ENCODE measurements at regions not wholly inside any gene's neighbourhood (a gene's known extent, or its start where the extent isn't known, plus 50 kb on each side); places are given as distances from the start of the nearest gene placed in this dataset.
A peak's percentile ranks its signal among the peaks of the same experiment; 100 is the strongest.

DNA sequence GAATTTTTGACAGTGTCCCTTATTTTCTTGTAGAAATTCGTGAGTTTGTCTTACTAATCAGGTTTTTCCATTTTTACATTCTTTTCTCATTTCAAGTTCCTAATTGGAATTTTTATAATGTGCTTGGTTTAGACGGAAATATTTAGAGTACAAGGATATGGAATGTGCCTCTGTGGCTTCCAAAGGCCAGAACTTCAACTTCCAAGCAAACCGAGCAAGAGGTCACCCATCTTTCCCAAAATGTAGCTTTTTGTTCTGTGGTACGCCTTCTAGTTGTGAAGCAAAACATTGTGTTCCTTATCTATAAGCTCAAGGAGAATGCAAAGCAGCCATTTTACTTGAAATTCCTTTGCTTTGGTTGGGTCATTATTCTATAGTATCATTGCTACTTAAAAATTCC is 212.8 kb upstream of the PACRGL start:
- ChIA-PET POLR2A (no interaction called here), CTCF (interaction anchor here (0.5 to 1.2 kb wide), 3 partner anchors 41 to 1046 kb away, joined by 3 read pairs; no protein-coding TSS in a partner anchor)
- H3K27ac Mint-ChIP-seq (ENCODE audit: low read depth, unreplicated experiment), result no peak overlapping the region

GRCh38 chr4:20487852-20488251 is 212.4 kb upstream of the PACRGL start:
- TF ChIP-seq CTCF (IDR thresholded peaks at IDR 0.05; ENCODE audit: unreplicated experiment), result no peak
- no peak overlapping the region for H3K4me3 Mint-ChIP-seq (ENCODE audit: unreplicated experiment)
- H3K4me1 Mint-ChIP-seq (ENCODE audit: insufficient read depth, unreplicated experiment), result no peaks in the 10 kb centered on the region
- POLR2A ChIA-PET, result interaction anchor here (0.5 to 0.6 kb wide), 2 partner anchors 30 to 593 kb away, joined by 3 to 4 read pairs; no protein-coding TSS in a partner anchor
- H3K9me3 Mint-ChIP-seq (ENCODE audit: unreplicated experiment), result no peaks in the 10 kb centered on the region
- CTCF ChIA-PET, result interaction anchor here (0.5 to 1.2 kb wide), 4 partner anchors 41 to 1047 kb away, joined by 3 read pairs; no protein-coding TSS in a partner anchor
- H3K27ac Mint-ChIP-seq (ENCODE audit: low read depth, unreplicated experiment), result no peak overlapping the region
- no peaks in the 10 kb centered on the region for H3K36me3 Mint-ChIP-seq (ENCODE audit: insufficient read depth, unreplicated experiment)
- no peaks in the 10 kb centered on the region for H3K27me3 Mint-ChIP-seq (ENCODE audit: insufficient read depth, unreplicated experiment)
- no TSS peak for BruUV-seq (replicated peaks)
- intact Hi-C loops (cut with micrococcal nuclease), result no loop called here
- DNase-seq (ENCODE audit: unreplicated experiment), result peak; percentile 17

More for the DNA sequence above, 212.8 kb upstream of the PACRGL start:
- no TSS peak for BruUV-seq (replicated peaks)
- no peaks in the 10 kb centered on the region for H3K36me3 Mint-ChIP-seq (ENCODE audit: insufficient read depth, unreplicated experiment)
- no peaks in the 10 kb centered on the region for H3K27me3 Mint-ChIP-seq (ENCODE audit: insufficient read depth, unreplicated experiment)
- no peak for DNase-seq (ENCODE audit: unreplicated experiment)
- no peak overlapping the region for H3K4me3 Mint-ChIP-seq (ENCODE audit: unreplicated experiment)
- no peaks in the 10 kb centered on the region for H3K4me1 Mint-ChIP-seq (ENCODE audit: insufficient read depth, unreplicated experiment)
- no peaks in the 10 kb centered on the region for H3K9me3 Mint-ChIP-seq (ENCODE audit: unreplicated experiment)
- no peak for TF ChIP-seq CTCF (IDR thresholded peaks at IDR 0.05; ENCODE audit: unreplicated experiment)
- intact Hi-C loops (cut with micrococcal nuclease), result no loop called here

DNA sequence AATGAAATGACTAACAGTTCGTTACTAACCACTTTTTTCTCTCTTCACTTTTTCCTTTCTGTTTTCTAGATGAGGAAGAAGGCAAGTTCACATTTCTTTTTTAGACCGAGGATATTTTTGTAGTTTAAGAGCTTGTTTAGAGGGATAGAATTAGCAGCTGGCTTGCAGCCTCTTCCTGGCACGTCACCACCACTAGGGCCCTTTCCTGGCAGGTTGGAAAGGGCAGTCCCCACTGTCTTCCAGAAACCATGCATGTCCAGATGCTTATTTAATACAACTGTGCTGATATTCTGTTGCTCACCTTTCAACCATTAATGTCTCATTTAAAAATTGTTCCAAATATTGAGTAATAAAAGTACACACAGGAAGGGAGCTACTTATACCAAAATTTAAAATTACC is 209.5 kb upstream of the PACRGL start:
- Mint-ChIP-seq H3K27me3 (ENCODE audit: insufficient read depth, unreplicated experiment) (no peaks in the 10 kb centered on the region), H3K4me3 (ENCODE audit: unreplicated experiment) (no peak overlapping the region), H3K36me3 (ENCODE audit: insufficient read depth, unreplicated experiment) (no peaks in the 10 kb centered on the region), H3K27ac (ENCODE audit: low read depth, unreplicated experiment) (no peak overlapping the region), H3K4me1 (ENCODE audit: insufficient read depth, unreplicated experiment) (no peaks in the 10 kb centered on the region), H3K9me3 (ENCODE audit: unreplicated experiment) (no peaks in the 10 kb centered on the region)
- BruUV-seq (replicated peaks), result no TSS peak
- CTCF ChIA-PET, result interaction anchor here (0.8 to 1.1 kb wide), 2 partner anchors 10 to 21 kb away, joined by 4 read pairs; no protein-coding TSS in a partner anchor
- DNase-seq (ENCODE audit: unreplicated experiment), result no peak
- POLR2A ChIA-PET, result no interaction called here
- intact Hi-C loops (cut with micrococcal nuclease), result no loop called here
- no peak for TF ChIP-seq CTCF (IDR thresholded peaks at IDR 0.05; ENCODE audit: unreplicated experiment)

DNA sequence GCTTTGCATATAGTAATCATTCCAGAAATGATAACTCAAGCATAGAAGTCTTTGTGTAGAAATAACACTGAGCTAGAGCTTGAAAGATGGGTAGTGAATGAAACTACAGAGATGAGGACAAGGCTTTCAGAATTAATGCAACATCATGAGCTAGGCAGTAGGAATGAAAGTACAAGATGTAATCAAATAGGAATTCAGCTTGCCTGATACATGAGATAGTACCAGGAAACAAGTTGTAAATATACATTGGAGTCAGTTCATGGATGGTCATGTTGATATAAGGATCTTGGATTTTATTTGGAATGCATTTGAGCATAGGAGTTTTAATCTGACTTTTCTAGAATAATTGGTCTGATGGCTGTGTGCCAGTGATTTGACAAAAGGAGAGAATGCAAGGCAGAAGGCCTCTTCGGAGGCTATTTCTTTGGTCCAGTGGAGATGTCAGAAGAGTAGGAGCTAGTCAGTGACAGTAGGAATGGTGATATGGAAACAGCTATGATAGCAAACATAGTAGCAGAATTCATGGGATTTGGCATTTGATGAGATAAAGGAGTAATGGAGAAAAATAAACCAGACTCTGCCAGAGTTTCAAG is 206.4 kb upstream of the PACRGL start:
- no peak for TF ChIP-seq CTCF (IDR thresholded peaks at IDR 0.05; ENCODE audit: unreplicated experiment)
- Mint-ChIP-seq H3K27me3 (ENCODE audit: insufficient read depth, unreplicated experiment) (no peaks in the 10 kb centered on the region), H3K4me1 (ENCODE audit: insufficient read depth, unreplicated experiment) (no peaks in the 10 kb centered on the region), H3K27ac (ENCODE audit: low read depth, unreplicated experiment) (no peak overlapping the region), H3K36me3 (ENCODE audit: insufficient read depth, unreplicated experiment) (no peaks in the 10 kb centered on the region), H3K9me3 (ENCODE audit: unreplicated experiment) (no peaks in the 10 kb centered on the region), H3K4me3 (ENCODE audit: unreplicated experiment) (no peak overlapping the region)
- DNase-seq (ENCODE audit: unreplicated experiment), result no peak
- CTCF ChIA-PET, result interaction anchor here (0.6 to 0.7 kb wide), 3 partner anchors 76 to 205 kb away, joined by 3 read pairs; no protein-coding TSS in a partner anchor
- POLR2A ChIA-PET, result no interaction called here
- intact Hi-C loops (cut with micrococcal nuclease), result no loop called here
- BruUV-seq (replicated peaks), result no TSS peak
